ENCODE measurements at regions not wholly inside any gene's neighbourhood (a gene's known extent, or its start where the extent isn't known, plus 50 kb on each side); places are given as distances from the start of the nearest gene placed in this dataset.

GRCh38 chr19:30122431-30122830 lies 180.4 kb downstream of the URI1 start:
- no peak for DNase-seq (ENCODE audit: low read depth)

GRCh38 chr19:30123119-30123518 lies 181.1 kb downstream of the URI1 start:
- no peak for DNase-seq (ENCODE audit: low read depth)

DNA sequence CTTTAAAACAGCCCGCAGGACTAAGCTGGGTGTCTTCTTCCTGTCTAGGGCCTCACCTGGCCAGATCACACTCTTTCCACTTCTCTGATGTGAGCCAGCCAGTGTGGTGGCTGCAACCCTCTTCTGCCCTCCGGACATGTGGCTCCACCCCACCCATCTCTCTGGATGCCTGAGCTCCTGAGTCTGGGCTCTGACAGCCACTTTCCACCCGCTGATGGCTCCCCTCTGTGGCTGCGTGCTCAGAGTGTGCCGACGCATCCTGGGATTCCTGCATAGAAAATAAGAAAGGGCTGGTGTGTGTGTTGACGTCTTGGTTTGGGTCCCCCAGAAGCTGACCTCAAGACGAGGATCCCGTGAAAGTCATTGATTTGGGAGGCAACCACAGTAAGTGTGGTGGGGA lies 181.6 kb downstream of the URI1 start:
- no peak for DNase-seq (ENCODE audit: low read depth)

GRCh38 chr19:30128211-30128610 lies 186.2 kb downstream of the URI1 start:
- no peak for DNase-seq (ENCODE audit: low read depth)

- DNase-seq (ENCODE audit: low read depth) = no peak
These were observed 188.5 kb downstream of the URI1 start for GRCh38 chr19:30130356-30131122.

- DNase-seq (ENCODE audit: low read depth) = no peak
These were observed 189.2 kb downstream of the URI1 start for GRCh38 chr19:30131246-30131645.

GRCh38 chr19:30131722-30132291 lies 189.8 kb downstream of the URI1 start:
- no peak for DNase-seq (ENCODE audit: low read depth)

- no peak for DNase-seq (ENCODE audit: low read depth)
These were observed 190.5 kb downstream of the URI1 start for GRCh38 chr19:30132343-30133075.

- DNase-seq (ENCODE audit: low read depth) = no peak
These were observed 191.8 kb downstream of the URI1 start for GRCh38 chr19:30133803-30134202.

GRCh38 chr19:30135093-30135757 lies 193.2 kb downstream of the URI1 start:
- no peak for DNase-seq (ENCODE audit: low read depth)

DNA sequence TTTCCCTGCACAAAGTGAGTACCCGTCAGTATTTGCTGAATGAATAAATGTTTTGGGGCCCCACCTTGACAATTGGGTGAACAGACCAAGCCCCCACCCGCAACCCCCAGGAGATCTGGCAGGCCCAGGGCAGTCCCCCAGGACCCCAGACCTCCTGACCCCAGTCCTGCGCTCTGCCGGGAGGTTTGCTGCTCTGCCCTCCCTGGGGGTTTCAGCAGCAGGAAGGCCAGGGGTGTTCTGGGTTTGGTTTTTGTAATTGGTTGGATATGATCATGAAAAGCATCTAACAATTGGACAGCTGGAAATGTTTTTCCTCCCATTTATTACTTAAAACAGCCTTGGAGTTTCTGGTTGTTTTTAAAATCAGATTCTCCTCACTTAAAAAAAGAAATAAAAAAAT lies 193.8 kb downstream of the URI1 start:
- no peak for DNase-seq (ENCODE audit: low read depth)

DNA sequence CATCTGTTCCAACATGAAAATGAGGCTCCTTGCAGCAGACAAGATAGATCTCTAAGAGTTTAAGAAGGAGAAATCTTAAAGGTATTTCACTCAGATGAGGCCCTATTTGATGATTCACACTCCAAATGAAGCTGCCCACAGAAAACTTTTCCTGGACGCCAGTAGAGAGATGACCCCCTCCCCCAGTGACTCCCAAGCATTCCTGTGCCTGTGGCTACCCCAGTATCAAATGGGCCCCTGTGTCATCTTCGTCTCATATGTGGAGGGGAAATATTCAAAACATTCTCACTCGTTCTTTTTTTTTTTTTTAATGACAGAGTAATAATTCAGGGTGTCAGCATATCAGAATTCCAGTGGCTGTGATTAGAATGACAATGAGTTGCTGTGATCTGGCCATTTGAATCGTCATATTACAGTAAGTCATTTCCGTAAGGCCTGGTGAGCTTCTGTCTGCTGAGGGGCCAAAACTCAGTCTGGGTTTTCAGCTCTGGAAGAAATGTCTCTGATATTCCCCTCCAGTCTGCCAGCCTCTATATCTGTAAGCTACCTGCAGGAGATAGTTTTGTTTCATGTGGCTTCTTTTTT lies 194.7 kb downstream of the URI1 start:
- no peak for DNase-seq (ENCODE audit: low read depth)

GRCh38 chr19:30137747-30138146 lies 195.7 kb downstream of the URI1 start:
- DNase-seq (ENCODE audit: low read depth) = no peak

- no peak for DNase-seq (ENCODE audit: low read depth)
These were observed 202.3 kb downstream of the URI1 start for GRCh38 chr19:30144242-30144758.

DNA sequence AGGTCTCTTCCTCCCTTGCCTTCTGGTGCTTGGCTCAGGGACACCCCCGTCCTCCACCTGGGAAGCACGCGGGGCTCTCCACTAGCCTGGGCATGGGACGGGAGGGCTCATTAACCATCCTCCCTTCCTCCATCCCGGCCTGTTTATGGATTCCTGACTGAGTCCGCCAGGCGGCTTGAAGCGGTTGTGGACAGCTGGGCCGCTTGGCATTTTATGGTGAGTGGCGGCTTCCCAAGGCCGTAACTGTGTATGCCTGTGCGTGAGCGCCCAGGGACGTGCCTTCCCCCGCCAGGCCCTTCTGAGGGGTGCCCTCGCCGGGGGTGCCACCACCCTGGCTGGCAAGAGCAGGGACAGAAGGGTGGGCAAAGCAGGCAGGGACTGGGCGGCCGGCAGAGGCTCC lies 202.8 kb downstream of the URI1 start:
- DNase-seq (ENCODE audit: low read depth) = no peak

- no peak for DNase-seq (ENCODE audit: low read depth)
These were observed 203.4 kb downstream of the URI1 start for GRCh38 chr19:30145467-30145866.

DNA sequence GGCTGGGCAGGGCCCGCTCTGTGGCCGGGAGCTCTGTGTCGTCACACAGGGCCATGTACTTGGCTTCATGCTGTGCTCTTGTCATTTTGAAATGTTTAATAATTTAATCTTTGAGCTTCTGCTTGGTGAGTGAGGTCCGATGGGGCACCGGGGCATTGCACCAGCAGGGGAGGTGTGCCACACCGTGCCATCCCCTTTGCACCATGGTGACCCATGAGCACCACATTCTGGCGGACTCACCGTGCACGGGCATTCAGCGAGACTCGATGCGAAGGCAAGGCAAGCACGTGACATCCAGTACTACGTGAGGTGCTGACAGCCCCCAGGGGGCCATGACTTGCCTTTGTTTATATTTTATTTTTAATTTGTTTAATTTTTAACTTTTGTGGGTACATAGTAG lies 204.3 kb downstream of the URI1 start:
- DNase-seq (ENCODE audit: low read depth) = no peak

- no peak for DNase-seq (ENCODE audit: low read depth)
These were observed 206.2 kb downstream of the URI1 start for GRCh38 chr19:30148039-30148790.

- no peak for DNase-seq (ENCODE audit: low read depth)
These were observed 206.8 kb downstream of the URI1 start for GRCh38 chr19:30148803-30149202.

- no peak for DNase-seq (ENCODE audit: low read depth)
These were observed 207.3 kb downstream of the URI1 start for GRCh38 chr19:30149300-30149699.

DNA sequence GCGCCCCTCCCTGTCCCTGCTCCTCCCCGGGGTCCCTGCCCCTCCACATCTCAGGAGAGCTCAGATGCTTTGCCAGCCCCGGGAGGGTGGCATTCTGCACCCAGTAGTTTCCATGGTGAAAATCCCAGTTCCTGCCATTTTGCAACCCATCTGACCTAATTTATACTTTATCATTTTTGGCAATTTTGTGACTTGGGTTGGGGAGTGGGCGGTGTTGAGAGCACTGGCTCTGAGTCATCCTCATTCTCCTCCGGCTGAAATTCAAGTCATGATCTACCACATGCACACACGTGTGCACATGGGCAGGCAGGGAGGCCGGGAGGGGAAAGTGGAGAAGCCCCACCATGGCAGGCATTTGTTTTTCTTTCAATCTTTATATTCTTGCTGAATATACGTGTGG lies 208.6 kb downstream of the URI1 start:
- no peak for DNase-seq (ENCODE audit: low read depth)

Data from myocyte (in vitro differentiated cells).